Naive thymus-derived CD8-positive, alpha-beta T cell (primary cell): ENCODE measurements at regions not wholly inside any gene's neighbourhood (a gene's known extent, or its start where the extent isn't known, plus 50 kb on each side); places are given as distances from the start of the nearest gene placed in this dataset.
"Not testable (repeated sequence)": the region's sequence is repeated elsewhere in the genome, so short reads cannot be mapped to it uniquely, and the experiment has no call there.

ENCODE experiments used
- ATAC-seq, 2 donors: fragments of 150-1000 bp; cut with Tn5 transposase in 1 of 2; sonication (Bioruptor Pico), chemical (Tn5 transposase) in 1 of 2; 1 replicate in 1 of 2; 2 replicates in 1 of 2; pipeline ENCODE4 v1.10.0; 2021; ENCODE audit warnings: mild to moderate bottlenecking in 2 of 2, moderate library complexity in 2 of 2
- POLR2A ChIA-PET: fragments of 350-600 bp; sonication (Branson Sonifier 250); formaldehyde crosslinking; loops from one replicate; lab custom pipeline; 2021; ENCODE audit warnings: antibody characterized with exemption; lab: Charles Lee
- DNase-seq, 10 donors: peaks; one replicate each; pipeline versions ENCODE4 v3.0.0 to v3.0.0-alpha.2; 2020 to 2022
- H3K27ac Mint-ChIP-seq, 10 donors: one replicate each; pipeline ENCODE4 v1.8.0; 2020 to 2022; ENCODE audit warnings: mild to moderate bottlenecking in 10 of 10, mixed read lengths in 10 of 10, moderate library complexity in 4 of 10, inconsistent platforms in 1 of 10
- H3K27me3 Mint-ChIP-seq, 5 donors: one replicate each; pipeline ENCODE4 v1.8.0; 2021 to 2022; ENCODE audit warnings: mixed read lengths in 5 of 5
- H3K36me3 Mint-ChIP-seq, 3 donors: one replicate each; pipeline ENCODE4 v1.8.0; 2020 to 2022; ENCODE audit warnings: mixed read lengths in 3 of 3, mild to moderate bottlenecking in 2 of 3, inconsistent platforms in 1 of 3
- H3K4me1 Mint-ChIP-seq, 4 donors: one replicate each; pipeline ENCODE4 v1.8.0; 2021 to 2022; ENCODE audit warnings: mixed read lengths in 4 of 4
- H3K4me3 Mint-ChIP-seq, 10 donors: one replicate each; pipeline ENCODE4 v1.8.0; 2020 to 2022; ENCODE audit warnings: mild to moderate bottlenecking in 10 of 10, mixed read lengths in 10 of 10, moderate library complexity in 6 of 10, inconsistent platforms in 1 of 10
- H3K9me3 Mint-ChIP-seq, 9 donors: one replicate each; pipeline ENCODE4 v1.8.0; 2020 to 2022; ENCODE audit warnings: mixed read lengths in 9 of 9, mild to moderate bottlenecking in 3 of 9, inconsistent platforms in 1 of 9, moderate library complexity in 1 of 9

GRCh38 chr2:16933355-16933754 lies 267.7 kb upstream of the CYRIA start:
- Mint-ChIP-seq H3K4me1 (no peaks in the 10 kb centered on the region), H3K4me3 (no peak overlapping the region), H3K9me3 (peaks cover 0 to 5% (median 0%) of the 10 kb centered on the region in 9 donors), H3K27ac (no peak overlapping the region), H3K36me3 (no peaks in the 10 kb centered on the region), H3K27me3 (peaks cover 0 to 2% (median 0%) of the 10 kb centered on the region in 5 donors)
- DNase-seq (no peak), ATAC-seq (no peak)
- POLR2A ChIA-PET = no interaction called here

GRCh38 chr2:16932826-16933225 lies 267.2 kb upstream of the CYRIA start:
- no peak overlapping the region for H3K4me3 Mint-ChIP-seq
- DNase-seq = no peak
- POLR2A ChIA-PET = no interaction called here
- no peak overlapping the region for H3K27ac Mint-ChIP-seq
- peaks cover 0 to 5% (median 0%) of the 10 kb centered on the region in 9 donors for H3K9me3 Mint-ChIP-seq
- H3K27me3 Mint-ChIP-seq = peaks cover 0 to 2% (median 0%) of the 10 kb centered on the region in 5 donors
- ATAC-seq = no peak
- H3K4me1 Mint-ChIP-seq = no peaks in the 10 kb centered on the region
- H3K36me3 Mint-ChIP-seq = no peaks in the 10 kb centered on the region

DNA sequence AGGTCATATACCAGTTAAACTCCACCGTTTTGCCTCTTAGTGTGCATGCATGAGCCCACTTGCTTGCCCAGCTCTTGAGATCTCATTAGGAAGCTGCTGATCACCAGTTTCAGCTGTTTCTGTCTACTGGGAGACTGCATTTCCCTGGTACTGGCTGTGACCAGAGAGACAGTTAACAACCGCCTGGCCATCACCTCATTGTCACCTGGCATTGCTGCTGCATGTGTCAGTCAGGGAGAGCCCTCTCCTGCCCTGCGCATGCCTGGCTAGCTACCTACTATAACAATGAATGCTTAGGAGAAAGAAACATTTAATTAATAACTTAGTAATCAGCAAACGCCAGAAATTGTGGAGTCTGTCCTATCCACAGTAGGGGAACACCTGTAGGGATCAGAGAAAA lies 265.8 kb upstream of the CYRIA start:
- ATAC-seq = no peak
- Mint-ChIP-seq H3K27me3 (peaks cover 0 to 2% (median 0%) of the 10 kb centered on the region in 5 donors), H3K36me3 (no peaks in the 10 kb centered on the region), H3K4me3 (no peak overlapping the region), H3K27ac (no peak overlapping the region), H3K4me1 (no peaks in the 10 kb centered on the region), H3K9me3 (peaks cover 0 to 7% (median 2%) of the 10 kb centered on the region in 9 donors)
- POLR2A ChIA-PET = no interaction called here
- DNase-seq = no peak

DNA sequence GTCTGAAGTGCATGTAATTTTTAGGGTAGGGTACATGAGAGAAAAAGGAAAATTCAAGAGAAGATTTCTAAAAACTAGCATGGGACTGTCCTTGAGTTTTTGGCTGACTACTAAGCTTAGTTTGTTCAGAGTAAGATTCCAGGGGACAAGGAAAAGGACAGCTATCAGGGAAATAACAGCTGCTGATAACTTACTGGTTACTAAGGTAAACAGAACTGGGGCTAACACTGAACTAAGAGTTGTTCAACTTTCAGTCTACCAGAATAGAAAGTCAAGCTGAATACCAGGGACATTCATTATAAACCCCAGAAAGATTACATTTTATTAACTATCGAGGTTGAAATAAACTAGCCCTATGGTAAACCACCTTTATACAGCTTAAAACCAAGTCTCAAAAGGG lies 261.8 kb upstream of the CYRIA start:
- DNase-seq (no peak), ATAC-seq (no peak)
- Mint-ChIP-seq H3K36me3 (no peaks in the 10 kb centered on the region), H3K27me3 (peaks cover 0 to 2% (median 0%) of the 10 kb centered on the region in 5 donors), H3K4me1 (no peaks in the 10 kb centered on the region), H3K27ac (no peak overlapping the region), H3K9me3 (peaks cover 0 to 31% (median 2%) of the 10 kb centered on the region in 9 donors), H3K4me3 (no peak overlapping the region)
- POLR2A ChIA-PET = no interaction called here

- H3K4me3 Mint-ChIP-seq = no peak overlapping the region
- peaks cover 0 to 31% (median 2%) of the 10 kb centered on the region in 9 donors for H3K9me3 Mint-ChIP-seq
- DNase-seq (no peak), ATAC-seq (no peak)
- H3K36me3 Mint-ChIP-seq = no peaks in the 10 kb centered on the region
- POLR2A ChIA-PET = no interaction called here
- no peak overlapping the region for H3K27ac Mint-ChIP-seq
- H3K4me1 Mint-ChIP-seq = no peaks in the 10 kb centered on the region
- H3K27me3 Mint-ChIP-seq = no peaks in the 10 kb centered on the region
Observed at GRCh38 chr2:16925145-16925544, 259.5 kb upstream of the CYRIA start.

DNA sequence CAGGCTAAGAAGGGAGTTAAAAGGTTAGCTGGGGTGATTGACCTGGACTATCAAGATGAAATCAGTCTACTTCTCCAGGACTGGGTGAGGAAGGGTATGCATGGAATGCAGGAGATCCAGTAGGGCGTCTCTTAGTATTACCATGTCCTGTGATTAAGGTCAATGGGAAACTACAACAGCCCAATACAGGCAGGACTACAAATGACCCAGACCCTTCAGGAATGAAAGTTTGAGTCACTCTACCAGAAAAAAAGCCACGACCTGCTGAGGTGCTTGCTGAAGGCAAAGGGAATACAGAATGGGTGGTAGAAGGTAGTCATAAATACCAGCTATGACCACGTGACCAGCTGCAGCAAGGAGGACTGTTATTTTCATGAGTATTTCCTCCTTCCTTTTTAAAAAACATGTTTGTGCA lies 249.7 kb upstream of the CYRIA start:
- H3K27me3 Mint-ChIP-seq, DNase-seq, ATAC-seq, H3K4me1 Mint-ChIP-seq, H3K36me3 Mint-ChIP-seq, POLR2A ChIA-PET, H3K4me3 Mint-ChIP-seq, H3K27ac Mint-ChIP-seq: not testable (repeated sequence)
- H3K9me3 Mint-ChIP-seq = peaks cover 0 to 10% (median 0%) of the 10 kb centered on the region in 9 donors

DNA sequence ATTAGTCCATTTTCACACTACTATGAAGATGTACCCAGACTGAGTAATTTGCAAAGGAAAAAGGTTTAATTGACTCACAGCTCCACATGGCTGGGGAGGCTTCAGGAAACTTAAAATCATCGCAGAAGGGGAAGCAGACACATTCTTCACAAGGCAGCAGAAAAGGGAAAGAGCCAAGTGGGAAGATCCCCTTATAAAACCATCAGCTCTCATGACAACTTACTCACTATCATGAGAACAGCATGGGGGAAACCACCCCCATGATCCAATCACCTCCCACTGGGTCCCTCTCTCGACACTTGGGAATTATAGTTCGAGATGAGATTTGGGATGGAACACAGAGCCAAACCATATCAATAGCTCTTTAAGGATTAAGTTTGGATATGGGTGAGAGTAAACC lies 246.1 kb upstream of the CYRIA start:
- Mint-ChIP-seq H3K27me3 (peaks cover 0 to 2% (median 0%) of the 10 kb centered on the region in 5 donors), H3K36me3 (no peaks in the 10 kb centered on the region), H3K9me3 (peaks cover 0 to 15% (median 3%) of the 10 kb centered on the region in 9 donors), H3K4me3 (no peak overlapping the region), H3K27ac (no peak overlapping the region), H3K4me1 (no peaks in the 10 kb centered on the region)
- DNase-seq = no peak
- POLR2A ChIA-PET = no interaction called here
- no peak for ATAC-seq

DNA sequence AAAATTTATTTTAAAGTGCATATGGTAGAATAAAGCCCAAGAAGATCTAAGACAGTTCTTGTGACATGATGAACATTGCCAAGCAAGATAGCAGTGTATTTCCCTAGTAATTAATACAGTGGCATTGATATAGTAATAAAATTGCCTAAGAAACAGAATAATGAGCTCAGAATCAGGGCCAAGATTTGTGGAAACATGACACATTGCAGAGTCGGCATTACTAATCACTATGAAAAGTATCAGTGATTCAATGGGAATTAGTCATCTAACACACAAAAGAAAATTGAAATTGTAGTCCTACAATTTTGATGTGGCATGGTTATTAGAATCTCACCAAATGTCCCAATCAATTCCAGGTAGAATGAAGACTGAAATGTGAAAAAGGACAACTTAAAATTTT lies 243.0 kb upstream of the CYRIA start:
- Mint-ChIP-seq H3K27ac (no peak overlapping the region), H3K4me1 (no peaks in the 10 kb centered on the region), H3K27me3 (no peaks in the 10 kb centered on the region), H3K4me3 (no peak overlapping the region), H3K9me3 (peaks cover 0 to 7% (median under 1%) of the 10 kb centered on the region in 9 donors), H3K36me3 (no peaks in the 10 kb centered on the region)
- POLR2A ChIA-PET = no interaction called here
- no peak for DNase-seq
- no peak for ATAC-seq

GRCh38 chr2:16907645-16908282 lies 242.1 kb upstream of the CYRIA start:
- no peak for DNase-seq
- peaks cover 0 to 7% (median 0%) of the 10 kb centered on the region in 9 donors for H3K9me3 Mint-ChIP-seq
- POLR2A ChIA-PET = no interaction called here
- peaks cover 0 to under 1% (median 0%) of the 10 kb centered on the region in 5 donors for H3K27me3 Mint-ChIP-seq
- no peak overlapping the region for H3K27ac Mint-ChIP-seq
- H3K4me1 Mint-ChIP-seq = no peaks in the 10 kb centered on the region
- ATAC-seq = no peak
- H3K4me3 Mint-ChIP-seq = no peak overlapping the region
- H3K36me3 Mint-ChIP-seq = no peaks in the 10 kb centered on the region

GRCh38 chr2:16905325-16905724 lies 239.7 kb upstream of the CYRIA start:
- H3K4me3 Mint-ChIP-seq, POLR2A ChIA-PET, H3K27me3 Mint-ChIP-seq, H3K9me3 Mint-ChIP-seq, H3K36me3 Mint-ChIP-seq, DNase-seq, H3K27ac Mint-ChIP-seq, H3K4me1 Mint-ChIP-seq, ATAC-seq: not testable (repeated sequence)

DNA sequence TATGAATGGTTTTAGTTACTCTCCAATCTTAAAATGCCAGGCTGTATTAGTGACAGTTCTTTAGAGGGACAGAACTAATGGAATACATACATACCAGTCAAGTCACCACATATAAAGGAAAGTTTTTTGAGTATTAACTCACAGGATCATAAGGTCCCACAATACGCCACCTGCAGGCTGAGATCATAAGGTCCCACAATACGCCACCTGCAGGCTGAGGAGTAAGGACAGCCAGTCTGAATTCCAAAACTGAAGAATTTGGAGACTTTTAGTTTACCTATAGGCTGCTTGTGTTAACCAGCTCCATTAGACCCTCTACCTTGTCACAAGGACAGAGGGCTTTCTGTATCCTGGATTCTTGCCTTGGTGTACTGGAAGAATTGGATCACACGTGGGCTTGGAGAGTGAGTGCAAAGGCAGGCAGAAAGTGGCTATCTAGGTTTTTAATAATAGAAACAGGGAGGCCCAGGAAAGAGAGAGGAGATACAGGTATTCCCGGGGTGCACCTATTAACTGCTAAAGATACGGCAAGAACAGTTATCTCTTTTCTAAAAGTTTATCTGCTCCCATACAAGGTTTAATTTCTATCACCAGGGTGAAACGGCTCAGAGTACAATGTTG lies 234.9 kb upstream of the CYRIA start:
- Mint-ChIP-seq H3K9me3 (no peaks in the 10 kb centered on the region), H3K27me3 (peaks cover 0 to 2% (median 0%) of the 10 kb centered on the region in 5 donors), H3K36me3 (no peaks in the 10 kb centered on the region), H3K27ac (no peak overlapping the region), H3K4me3 (no peak overlapping the region), H3K4me1 (no peaks in the 10 kb centered on the region)
- no peak for DNase-seq
- no peak for ATAC-seq
- POLR2A ChIA-PET = no interaction called here

- H3K36me3 Mint-ChIP-seq = no peaks in the 10 kb centered on the region
- DNase-seq = no peak
- no peak for ATAC-seq
- no peak overlapping the region for H3K4me3 Mint-ChIP-seq
- no peak overlapping the region for H3K27ac Mint-ChIP-seq
- POLR2A ChIA-PET = no interaction called here
- peaks cover 0 to 2% (median 0%) of the 10 kb centered on the region in 5 donors for H3K27me3 Mint-ChIP-seq
- H3K9me3 Mint-ChIP-seq = no peaks in the 10 kb centered on the region
- H3K4me1 Mint-ChIP-seq = no peaks in the 10 kb centered on the region
Observed at GRCh38 chr2:16899958-16900357, 234.3 kb upstream of the CYRIA start.

DNA sequence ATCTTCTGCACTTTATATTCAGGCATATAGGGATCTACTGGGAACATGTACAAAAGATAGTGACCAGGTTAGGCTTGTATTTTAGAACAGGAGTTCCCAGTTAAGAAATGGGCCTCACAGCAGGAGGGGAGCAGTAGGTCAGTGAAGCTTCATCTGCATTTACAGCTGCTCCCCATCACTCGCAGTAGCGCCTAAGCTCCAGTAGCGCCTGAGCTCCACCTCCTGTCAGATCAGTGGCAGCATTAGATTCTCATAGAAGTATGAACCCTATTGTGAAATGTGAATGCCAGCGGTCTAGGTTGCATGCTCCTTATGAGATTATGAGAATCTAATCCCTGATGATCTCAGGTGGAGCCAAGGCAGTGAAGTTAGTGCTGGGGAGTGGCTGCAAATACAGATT lies 224.4 kb upstream of the CYRIA start:
- H3K36me3 Mint-ChIP-seq = no peaks in the 10 kb centered on the region
- no peak overlapping the region for H3K27ac Mint-ChIP-seq
- peaks cover 0 to 10% (median 0%) of the 10 kb centered on the region in 9 donors for H3K9me3 Mint-ChIP-seq
- H3K4me1 Mint-ChIP-seq = no peaks in the 10 kb centered on the region
- H3K27me3 Mint-ChIP-seq = peaks cover 0 to 2% (median 0%) of the 10 kb centered on the region in 5 donors
- H3K4me3 Mint-ChIP-seq = no peak overlapping the region
- POLR2A ChIA-PET = no interaction called here
- ATAC-seq (no peak), DNase-seq (no peak)

DNA sequence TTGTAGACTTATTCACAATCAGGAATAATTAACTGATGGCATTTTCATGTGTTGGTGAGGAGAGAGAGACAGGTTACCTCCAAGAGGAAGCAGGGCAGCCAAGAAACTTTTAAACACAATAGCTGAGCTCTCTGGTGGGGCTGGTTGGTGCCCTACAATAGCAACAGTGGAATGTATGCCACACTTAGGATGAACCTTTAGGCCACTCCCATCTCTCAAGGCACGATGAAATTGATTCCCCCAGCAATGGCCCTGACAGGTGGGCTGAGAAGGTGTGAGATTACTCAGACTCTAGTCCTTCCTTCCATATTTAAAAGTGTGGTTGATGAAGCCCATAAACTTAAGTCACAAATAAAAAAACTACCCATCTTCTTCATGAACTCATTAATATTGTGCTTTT lies 219.4 kb upstream of the CYRIA start:
- Mint-ChIP-seq H3K27me3 (no peaks in the 10 kb centered on the region), H3K27ac (no peak overlapping the region), H3K4me3 (no peak overlapping the region), H3K9me3 (peaks cover 0 to 9% (median 0%) of the 10 kb centered on the region in 9 donors), H3K36me3 (no peaks in the 10 kb centered on the region), H3K4me1 (no peaks in the 10 kb centered on the region)
- ATAC-seq (no peak), DNase-seq (no peak)
- POLR2A ChIA-PET = no interaction called here
